CD4-positive, alpha-beta T cell treated with Interleukin-15 for 1 hour (primary cell): ENCODE measurements at regions not wholly inside any gene's neighbourhood (a gene's known extent, or its start where the extent isn't known, plus 50 kb on each side); places are given as distances from the start of the nearest gene placed in this dataset.
"Not testable (repeated sequence)": the region's sequence is repeated elsewhere in the genome, so short reads cannot be mapped to it uniquely, and the experiment has no call there.

Experiments
- DNase-seq: peaks from one replicate; pipeline ENCODE4 v3.0.0-alpha.2; 2020

GRCh38 chr11:70885281-70886231, 366.8 kb downstream of the SHANK2 start:
- DNase-seq = no peak

GRCh38 chr11:70886256-70886655, 366.1 kb downstream of the SHANK2 start:
- DNase-seq = no peak

GRCh38 chr11:70886676-70887541, 365.5 kb downstream of the SHANK2 start:
- no peak for DNase-seq

GRCh38 chr11:70887542-70887827, 364.9 kb downstream of the SHANK2 start:
- DNase-seq = no peak

DNA sequence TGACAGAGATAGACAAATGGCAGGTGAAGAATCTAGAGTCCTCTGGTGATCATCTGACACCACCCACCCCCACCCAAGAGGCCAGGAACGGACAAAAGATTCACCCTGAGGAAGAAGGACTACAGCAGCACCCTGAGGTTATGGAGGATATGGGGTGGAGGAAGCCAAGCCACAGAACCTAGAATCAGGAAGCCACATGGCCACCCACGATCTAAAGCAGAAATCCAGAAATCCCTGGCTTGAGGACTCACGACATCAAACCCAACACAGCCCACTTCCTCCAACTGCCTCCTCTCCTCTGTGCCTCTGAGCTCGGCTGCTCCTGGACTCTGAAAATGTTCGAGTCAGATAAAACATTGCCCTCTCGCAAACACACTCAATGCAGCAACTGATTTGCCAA, 364.3 kb downstream of the SHANK2 start:
- DNase-seq = no peak

GRCh38 chr11:70889411-70889810, 363.0 kb downstream of the SHANK2 start:
- no peak for DNase-seq

DNA sequence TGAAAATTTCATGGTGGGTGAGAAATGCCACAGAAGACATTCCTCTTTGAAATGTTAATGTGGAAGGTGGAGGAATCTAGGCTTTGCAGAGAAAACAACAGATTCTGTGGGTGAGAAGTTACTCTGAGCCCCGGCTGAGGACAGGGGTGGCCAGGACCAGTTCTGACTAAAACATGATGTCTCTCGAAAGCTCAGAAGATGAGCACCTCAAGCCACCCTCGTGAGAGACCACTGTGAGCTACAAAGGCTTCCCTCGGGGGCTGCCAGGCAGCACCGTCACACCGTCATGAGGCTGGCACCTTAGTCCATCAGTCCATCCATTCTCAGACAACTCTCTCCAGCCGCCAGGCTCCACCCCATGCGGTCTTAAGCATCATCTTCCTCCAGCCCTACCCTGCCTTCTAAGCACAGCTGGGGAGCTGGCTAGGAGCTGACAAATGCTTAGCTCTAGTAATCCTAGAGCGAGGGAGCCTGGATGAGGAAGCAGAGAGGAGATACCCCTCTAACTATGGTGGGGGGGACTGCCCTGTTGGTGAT, 360.5 kb downstream of the SHANK2 start:
- DNase-seq = no peak

- no peak for DNase-seq
These were observed 359.5 kb downstream of the SHANK2 start for GRCh38 chr11:70892889-70893288.

DNA sequence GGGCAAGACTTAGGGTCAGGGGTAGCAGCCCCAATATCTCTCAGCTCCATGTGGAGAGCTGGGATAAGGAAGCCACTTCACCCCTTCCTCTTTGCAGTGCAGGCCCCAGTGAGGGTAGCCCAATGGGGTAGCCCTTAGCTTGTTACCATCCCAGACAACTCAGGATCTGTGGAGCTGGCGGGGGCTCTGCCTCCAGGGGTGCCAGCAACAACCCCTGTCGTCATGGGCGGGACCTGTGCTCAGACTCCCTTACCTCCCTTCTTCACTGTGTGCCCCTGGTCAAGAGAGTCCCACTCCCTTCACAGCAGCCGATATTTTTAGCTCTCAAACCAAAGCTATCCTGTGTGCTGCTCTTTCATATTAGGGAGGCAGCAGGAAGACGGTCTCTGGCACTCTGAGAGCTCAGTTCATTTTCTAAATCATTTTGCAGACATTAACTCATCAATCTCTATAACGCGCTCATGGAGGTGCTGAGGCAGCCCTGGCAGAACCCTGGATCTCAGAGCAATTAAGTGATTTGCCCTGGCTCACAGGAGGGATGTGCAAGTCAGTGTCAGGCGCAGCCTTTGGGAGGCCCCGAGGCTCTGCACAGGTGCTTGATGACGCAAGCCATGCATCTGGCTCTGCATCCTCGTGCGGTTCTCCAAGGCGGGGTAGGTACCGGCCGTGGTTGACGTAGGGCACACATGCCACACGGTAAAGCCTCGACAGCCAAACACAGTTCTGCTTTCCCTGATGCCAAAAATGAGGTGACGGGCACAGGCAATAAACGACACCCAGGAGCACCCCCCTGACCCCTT, 357.6 kb downstream of the SHANK2 start:
- no peak for DNase-seq

GRCh38 chr11:70895366-70895670, 357.1 kb downstream of the SHANK2 start:
- DNase-seq = no peak

- DNase-seq = no peak
These were observed 354.9 kb downstream of the SHANK2 start for GRCh38 chr11:70897429-70897828.

- no peak for DNase-seq
These were observed 352.8 kb downstream of the SHANK2 start for GRCh38 chr11:70899616-70900015.

DNA sequence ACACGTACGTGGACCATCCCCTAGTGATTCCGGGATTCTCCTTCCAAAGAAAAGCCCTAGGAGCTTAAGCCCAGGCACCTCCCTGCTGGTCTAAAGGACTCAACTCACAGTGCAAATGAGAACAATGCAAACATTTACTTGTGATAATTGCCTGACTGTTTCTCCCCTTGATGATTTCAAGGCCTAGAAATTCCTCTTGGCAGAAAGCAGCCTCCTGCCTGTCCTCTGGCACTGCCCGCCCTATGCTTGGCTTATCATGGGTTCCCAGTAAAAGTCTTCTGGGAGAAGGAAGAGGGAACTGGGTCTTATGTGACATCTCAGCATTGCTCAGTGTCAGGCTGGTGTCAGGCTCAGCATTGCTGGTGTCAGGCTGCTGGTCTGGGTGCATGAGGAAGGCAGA, 351.8 kb downstream of the SHANK2 start:
- no peak for DNase-seq

GRCh38 chr11:70901951-70902521, 350.3 kb downstream of the SHANK2 start:
- no peak for DNase-seq

- DNase-seq = not testable (repeated sequence)
These were observed 349.1 kb downstream of the SHANK2 start for GRCh38 chr11:70903229-70903628.

DNA sequence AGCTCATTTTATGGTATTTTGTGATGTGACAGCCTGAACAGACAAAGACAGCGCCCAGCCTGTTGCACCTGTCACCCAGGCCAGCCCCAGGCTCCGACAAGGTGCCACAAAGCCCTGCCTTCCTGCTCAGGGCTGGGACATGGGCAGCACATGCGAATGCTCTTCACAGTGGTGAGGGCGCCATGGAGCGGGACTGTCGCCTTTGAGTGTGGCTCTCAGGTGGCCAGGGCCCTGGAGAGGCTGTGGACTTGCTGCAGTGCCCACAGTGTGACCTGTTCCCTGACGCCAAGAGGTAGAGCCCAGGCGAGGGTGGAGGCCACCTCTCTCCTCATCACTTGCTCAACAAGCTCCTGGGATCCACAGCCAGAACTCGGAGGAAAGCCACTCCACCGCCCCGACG, 346.3 kb downstream of the SHANK2 start:
- DNase-seq = no peak

GRCh38 chr11:70908223-70908622, 344.2 kb downstream of the SHANK2 start:
- no peak for DNase-seq

DNA sequence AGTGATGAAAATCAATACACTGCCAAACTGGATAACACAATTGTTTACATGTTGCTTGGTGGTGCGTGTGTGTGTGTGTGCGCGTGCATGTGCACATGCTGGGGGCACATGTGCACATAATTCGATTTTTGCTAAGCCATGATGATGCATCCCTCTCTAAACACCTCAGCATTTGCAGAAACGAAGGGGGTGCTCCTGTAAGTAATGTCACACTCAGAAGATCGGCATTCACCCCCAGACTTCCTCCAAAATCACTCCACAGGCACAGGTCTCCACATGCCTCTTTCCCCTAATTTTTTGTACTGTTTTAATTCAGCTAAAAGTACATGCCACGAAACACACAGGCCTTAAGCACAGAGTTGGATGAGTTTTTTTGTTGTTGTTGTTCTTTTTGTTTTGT, 341.5 kb downstream of the SHANK2 start:
- no peak for DNase-seq

- DNase-seq = no peak
These were observed 340.0 kb downstream of the SHANK2 start for GRCh38 chr11:70912226-70912840.

DNA sequence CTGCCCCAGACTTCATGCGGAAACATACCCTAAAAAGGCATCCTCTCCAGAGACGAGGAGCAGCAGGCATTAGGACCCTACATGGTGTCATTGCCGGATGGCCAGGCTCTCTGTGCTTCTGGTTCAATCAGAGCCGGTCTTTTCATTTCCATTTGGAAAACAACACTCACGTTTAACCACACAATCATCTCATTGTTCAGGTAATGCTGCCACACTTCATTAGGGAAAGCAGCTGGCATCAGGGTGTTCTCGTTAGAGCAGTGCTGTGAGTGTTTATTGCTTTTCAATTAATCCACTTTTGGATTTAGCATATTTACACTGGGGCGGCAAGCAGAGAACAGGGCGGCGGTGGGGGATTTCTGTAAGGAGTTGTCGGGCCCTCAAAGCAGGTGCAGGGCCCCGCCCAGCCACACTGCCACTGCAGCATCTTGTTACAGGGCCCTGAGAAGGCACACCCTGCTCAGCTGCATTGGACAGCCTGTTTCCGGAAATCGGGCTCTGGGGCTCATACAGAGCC, 338.6 kb downstream of the SHANK2 start:
- DNase-seq = no peak

- DNase-seq = no peak
These were observed 337.9 kb downstream of the SHANK2 start for GRCh38 chr11:70914496-70914895.
